Activated CD4-positive, CD25-positive, alpha-beta regulatory T cell treated with anti-CD3 and anti-CD28 coated beads, Interleukin-2, amount 50 U/mL, for 16 hours (primary cell): ENCODE measurements at regions not wholly inside any gene's neighbourhood (a gene's known extent, or its start where the extent isn't known, plus 50 kb on each side); places are given as distances from the start of the nearest gene placed in this dataset.

ENCODE experiments used
- DNase-seq: peaks from one replicate; pipeline ENCODE4 v3.0.0-alpha.2; 2020; ENCODE audit warnings: low read depth, low spot score

- DNase-seq: no peak
Observed at GRCh38 chr2:105595536-105595935, 149.2 kb upstream of the NCK2 start.

GRCh38 chr2:105593221-105593967 lies 151.3 kb upstream of the NCK2 start:
- DNase-seq: no peak

GRCh38 chr2:105592288-105592687 lies 152.4 kb upstream of the NCK2 start:
- DNase-seq: no peak

GRCh38 chr2:105590780-105591660 lies 153.7 kb upstream of the NCK2 start:
- no peak for DNase-seq

GRCh38 chr2:105588581-105588980 lies 156.1 kb upstream of the NCK2 start:
- no peak for DNase-seq

- no peak for DNase-seq
Observed at GRCh38 chr2:105587637-105588036, 157.1 kb upstream of the NCK2 start.

- no peak for DNase-seq
Observed at GRCh38 chr2:105584435-105585010, 160.2 kb upstream of the NCK2 start.

GRCh38 chr2:105582952-105583660 lies 161.6 kb upstream of the NCK2 start:
- no peak for DNase-seq

GRCh38 chr2:105581555-105581944 lies 163.2 kb upstream of the NCK2 start:
- DNase-seq: no peak

- DNase-seq: no peak
Observed at GRCh38 chr2:105580870-105581554, 163.7 kb upstream of the NCK2 start.

GRCh38 chr2:105580216-105580615 lies 164.5 kb upstream of the NCK2 start:
- DNase-seq: no peak

- DNase-seq: no peak
Observed at GRCh38 chr2:105578166-105578565, 166.5 kb upstream of the NCK2 start.

GRCh38 chr2:105577762-105578161 lies 166.9 kb upstream of the NCK2 start:
- no peak for DNase-seq

- DNase-seq: no peak
Observed at GRCh38 chr2:105576440-105577241, 168.1 kb upstream of the NCK2 start.

- DNase-seq: no peak
Observed at GRCh38 chr2:105576050-105576439, 168.7 kb upstream of the NCK2 start.

GRCh38 chr2:105575499-105576025 lies 169.2 kb upstream of the NCK2 start:
- no peak for DNase-seq

- no peak for DNase-seq
Observed at GRCh38 chr2:105574796-105575344, 169.8 kb upstream of the NCK2 start.

- DNase-seq: no peak
Observed at GRCh38 chr2:105573910-105574655, 170.6 kb upstream of the NCK2 start.

- DNase-seq: no peak
Observed at GRCh38 chr2:105573490-105573889, 171.2 kb upstream of the NCK2 start.
